ENCODE measurements at regions not wholly inside any gene's neighbourhood (a gene's known extent, or its start where the extent isn't known, plus 50 kb on each side); places are given as distances from the start of the nearest gene placed in this dataset.

GRCh38 chr7:131655447-131655846 is 99.0 kb upstream of the PODXL start:
- TF ChIP-seq CTCF (IDR thresholded peaks at IDR 0.05), result no peak

GRCh38 chr7:131654668-131655326 is 98.4 kb upstream of the PODXL start:
- peak; percentile 81 for TF ChIP-seq CTCF (IDR thresholded peaks at IDR 0.05)

- TF ChIP-seq CTCF (IDR thresholded peaks at IDR 0.05), result no peak
Observed at GRCh38 chr7:131654249-131654558, 97.8 kb upstream of the PODXL start.

- TF ChIP-seq CTCF (IDR thresholded peaks at IDR 0.05), result no peak
Observed at GRCh38 chr7:131653418-131654248, 97.2 kb upstream of the PODXL start.

DNA sequence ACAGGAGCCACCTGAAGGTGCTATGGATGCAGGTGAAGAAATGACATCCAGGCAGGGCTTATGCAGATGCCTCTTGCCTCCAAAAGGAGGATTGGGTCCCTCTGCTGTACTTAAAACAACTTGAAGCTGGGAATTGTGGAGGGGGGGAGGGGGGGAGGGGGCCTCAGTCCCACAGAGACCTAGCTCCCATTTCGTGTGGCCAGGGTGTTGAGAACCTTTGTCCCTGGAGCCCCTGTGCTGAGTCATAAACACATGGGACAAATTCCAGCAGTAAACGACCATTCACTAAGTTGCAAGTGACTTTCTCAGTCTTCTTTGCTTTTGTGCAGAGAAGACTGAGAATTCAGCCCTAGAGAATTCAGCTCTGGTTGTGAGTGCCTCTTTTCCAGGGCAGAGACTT is 96.5 kb upstream of the PODXL start:
- no peak for TF ChIP-seq CTCF (IDR thresholded peaks at IDR 0.05)

- TF ChIP-seq CTCF (IDR thresholded peaks at IDR 0.05), result no peak
Observed at GRCh38 chr7:131652194-131652593, 95.8 kb upstream of the PODXL start.

DNA sequence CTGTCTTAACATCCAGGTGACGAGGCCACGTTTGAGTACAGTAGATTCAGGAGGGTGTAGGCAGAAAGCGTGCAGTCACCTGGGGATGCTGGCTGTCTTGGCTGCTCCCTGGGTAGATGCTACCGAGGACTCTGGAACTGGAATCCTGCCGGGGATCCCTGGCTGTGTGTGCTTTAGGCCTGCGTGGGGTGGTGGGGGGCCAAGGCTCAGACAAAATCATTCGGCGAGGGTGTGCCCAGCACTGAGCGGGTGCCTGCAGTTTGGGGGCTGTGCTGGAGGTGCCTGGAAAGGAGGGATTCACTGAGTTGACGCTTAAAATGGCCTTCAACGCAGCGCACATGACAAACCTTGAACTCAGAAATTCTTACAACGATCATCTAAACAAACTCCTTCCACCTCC is 93.5 kb upstream of the PODXL start:
- TF ChIP-seq CTCF (IDR thresholded peaks at IDR 0.05), result no peak
